IPS DF 19.7 (cell line): ENCODE measurements at regions not wholly inside any gene's neighbourhood (a gene's known extent, or its start where the extent isn't known, plus 50 kb on each side); places are given as distances from the start of the nearest gene placed in this dataset.

Experiments
- DNase-seq: peaks from one replicate; pipeline ENCODE4 v3.0.0-alpha.2; 2013; ENCODE audit warnings: low read depth, low spot score

GRCh38 chr6:9409126-9409525, 973.8 kb upstream of the SLC35B3 start:
- no peak for DNase-seq

GRCh38 chr6:9408402-9409117, 973.2 kb upstream of the SLC35B3 start:
- no peak for DNase-seq

- DNase-seq, result no peak
Measured at GRCh38 chr6:9405825-9406224, 970.5 kb upstream of the SLC35B3 start.

- no peak for DNase-seq
Measured at GRCh38 chr6:9405369-9405768, 970.0 kb upstream of the SLC35B3 start.

- DNase-seq, result no peak
Measured at GRCh38 chr6:9404351-9405146, 969.2 kb upstream of the SLC35B3 start.

- DNase-seq, result no peak
Measured at GRCh38 chr6:9403736-9404135, 968.4 kb upstream of the SLC35B3 start.

- no peak for DNase-seq
Measured at GRCh38 chr6:9401960-9402359, 966.6 kb upstream of the SLC35B3 start.

GRCh38 chr6:9399916-9400315, 964.6 kb upstream of the SLC35B3 start:
- no peak for DNase-seq

GRCh38 chr6:9398767-9399373, 963.5 kb upstream of the SLC35B3 start:
- DNase-seq, result no peak

GRCh38 chr6:9398071-9398766, 962.9 kb upstream of the SLC35B3 start:
- no peak for DNase-seq

- no peak for DNase-seq
Measured at GRCh38 chr6:9388596-9388995, 953.3 kb upstream of the SLC35B3 start.

- DNase-seq, result no peak
Measured at GRCh38 chr6:9380568-9380967, 945.2 kb upstream of the SLC35B3 start.

- DNase-seq, result no peak
Measured at GRCh38 chr6:9373308-9373707, 938.0 kb upstream of the SLC35B3 start.

GRCh38 chr6:9370480-9370879, 935.1 kb upstream of the SLC35B3 start:
- DNase-seq, result no peak

- no peak for DNase-seq
Measured at GRCh38 chr6:9365378-9365777, 930.0 kb upstream of the SLC35B3 start.

- no peak for DNase-seq
Measured at GRCh38 chr6:9361749-9362148, 926.4 kb upstream of the SLC35B3 start.

GRCh38 chr6:9360881-9361280, 925.5 kb upstream of the SLC35B3 start:
- DNase-seq, result no peak

GRCh38 chr6:9347608-9348007, 912.3 kb upstream of the SLC35B3 start:
- no peak for DNase-seq

- no peak for DNase-seq
Measured at GRCh38 chr6:9346923-9347322, 911.6 kb upstream of the SLC35B3 start.

GRCh38 chr6:9335431-9335830, 900.1 kb upstream of the SLC35B3 start:
- DNase-seq, result no peak

GRCh38 chr6:9334979-9335378, 899.6 kb upstream of the SLC35B3 start:
- no peak for DNase-seq

GRCh38 chr6:9332241-9332780, 897.0 kb upstream of the SLC35B3 start:
- no peak for DNase-seq
